Suprapubic skin (tissue), 4 donors: ENCODE measurements at regions not wholly inside any gene's neighbourhood (a gene's known extent, or its start where the extent isn't known, plus 50 kb on each side); places are given as distances from the start of the nearest gene placed in this dataset.
"Not testable (repeated sequence)": the region's sequence is repeated elsewhere in the genome, so short reads cannot be mapped to it uniquely, and the experiment has no call there.

ENCODE experiments used
- DNase-seq, 2 donors: peaks; one replicate each; pipeline ENCODE4 v3.0.0-alpha.2; 2019; ENCODE audit warnings: low spot score in 2 of 2
- H3K27ac ChIP-seq: fragments of 200-600 bp; sonication (generic); one replicate; pipeline ENCODE4 v1.5.1; 2019
- H3K27me3 ChIP-seq: fragments of 200-600 bp; sonication (generic); one replicate; pipeline ENCODE4 v1.5.1; 2019
- H3K36me3 ChIP-seq: fragments of 200-600 bp; sonication (generic); one replicate; pipeline ENCODE4 v1.5.1; 2019
- H3K4me1 ChIP-seq: fragments of 200-600 bp; sonication (generic); one replicate; pipeline ENCODE4 v1.5.1; 2019
- H3K4me3 ChIP-seq: fragments of 200-600 bp; sonication (generic); one replicate; pipeline ENCODE4 v1.5.1; 2019; ENCODE audit warnings: mild to moderate bottlenecking
- H3K9me3 ChIP-seq: fragments of 200-600 bp; sonication (generic); one replicate; pipeline ENCODE4 v1.5.1; 2019
- CTCF ChIP-seq, 2 donors: fragments of 200-600 bp in 1 of 2; fragments of 450-650 bp in 1 of 2; sonication (generic) in 1 of 2; IDR thresholded peaks; one replicate each; pipeline ENCODE4 v1.5.1; 2016 to 2019; ENCODE audit warnings: antibody characterized with exemption in 2 of 2, mild to moderate bottlenecking in 1 of 2, moderate library complexity in 1 of 2
- EP300 ChIP-seq: sonication (generic); formaldehyde crosslinking; IDR thresholded peaks from one replicate; pipeline ENCODE4 v1.6.1; 2017; ENCODE audit warnings: antibody characterized with exemption
- POLR2A ChIP-seq, 2 donors: fragments of 450-650 bp; IDR thresholded peaks; one replicate each; pipeline ENCODE4 v1.6.1; 2017; ENCODE audit warnings: antibody characterized with exemption in 2 of 2, mild to moderate bottlenecking in 2 of 2, moderate library complexity in 2 of 2
- POLR2AphosphoS5 ChIP-seq, 3 donors: sonication (generic); formaldehyde crosslinking; IDR thresholded peaks; one replicate each; pipeline ENCODE4 v1.6.1; 2017; ENCODE audit warnings: antibody characterized with exemption in 3 of 3
- WGBS: methylation state at CpG from one replicate; pipeline ENCODE4 v1.1.5; 2018; 5-methylcytosine and 5-hydroxymethylcytosine counted together

GRCh38 chr3:36065321-36065720 is 315.0 kb upstream of the STAC start:
- Histone ChIP-seq H3K9me3 (no peaks in the 10 kb centered on the region), H3K4me3 (no peak overlapping the region), H3K27me3 (no peaks in the 10 kb centered on the region), H3K4me1 (no peaks in the 10 kb centered on the region), H3K27ac (no peak overlapping the region), H3K36me3 (no peaks in the 10 kb centered on the region)
- WGBS = 84% methylated on average over 2 of the region's 2 CpGs
- no peak for DNase-seq
- no peak for TF ChIP-seq POLR2AphosphoS5 (IDR thresholded peaks at IDR 0.05)
- TF ChIP-seq CTCF (IDR thresholded peaks at IDR 0.05) = no peak
- TF ChIP-seq EP300 = no peak
- no peak for TF ChIP-seq POLR2A (IDR thresholded peaks at IDR 0.05)

- no peaks in the 10 kb centered on the region for H3K36me3 ChIP-seq
- H3K9me3 ChIP-seq = no peaks in the 10 kb centered on the region
- no peak for DNase-seq
- no peak overlapping the region for H3K27ac ChIP-seq
- no peaks in the 10 kb centered on the region for H3K27me3 ChIP-seq
- no peak overlapping the region for H3K4me3 ChIP-seq
- TF ChIP-seq POLR2AphosphoS5 (IDR thresholded peaks at IDR 0.05) (no peak), POLR2A (IDR thresholded peaks at IDR 0.05) (no peak), CTCF (IDR thresholded peaks at IDR 0.05) (no peak), EP300 (no peak)
- H3K4me1 ChIP-seq = no peaks in the 10 kb centered on the region
- 75% methylated on average over 3 of the region's 3 CpGs for whole genome bisulfite sequencing
Observed at GRCh38 chr3:36075491-36075890, 304.8 kb upstream of the STAC start.

GRCh38 chr3:36077320-36077719 is 303.0 kb upstream of the STAC start:
- no peak for DNase-seq
- H3K4me1 ChIP-seq = no peaks in the 10 kb centered on the region
- H3K27ac ChIP-seq = no peak overlapping the region
- H3K9me3 ChIP-seq = no peaks in the 10 kb centered on the region
- no peaks in the 10 kb centered on the region for H3K36me3 ChIP-seq
- no peaks in the 10 kb centered on the region for H3K27me3 ChIP-seq
- 78% methylated on average over 5 of the region's 5 CpGs for WGBS
- TF ChIP-seq EP300 (no peak), POLR2AphosphoS5 (IDR thresholded peaks at IDR 0.05) (no peak), CTCF (IDR thresholded peaks at IDR 0.05) (no peak), POLR2A (IDR thresholded peaks at IDR 0.05) (no peak)
- no peak overlapping the region for H3K4me3 ChIP-seq

- H3K36me3 ChIP-seq, H3K9me3 ChIP-seq, H3K4me1 ChIP-seq, DNase-seq, H3K4me3 ChIP-seq, H3K27me3 ChIP-seq, H3K27ac ChIP-seq: not testable (repeated sequence)
- 92% methylated on average over 12 of the region's 12 CpGs for WGBS
Observed at GRCh38 chr3:36082958-36083357, 297.3 kb upstream of the STAC start.

GRCh38 chr3:36095238-36095637 is 285.1 kb upstream of the STAC start:
- WGBS = 83% methylated on average over 3 of the region's 3 CpGs

GRCh38 chr3:36097209-36097608 is 283.1 kb upstream of the STAC start:
- no peaks in the 10 kb centered on the region for H3K4me1 ChIP-seq
- DNase-seq = no peak
- TF ChIP-seq EP300 (no peak), POLR2A (IDR thresholded peaks at IDR 0.05) (no peak), POLR2AphosphoS5 (IDR thresholded peaks at IDR 0.05) (no peak), CTCF (IDR thresholded peaks at IDR 0.05) (no peak)
- no peaks in the 10 kb centered on the region for H3K9me3 ChIP-seq
- H3K4me3 ChIP-seq = no peak overlapping the region
- H3K27ac ChIP-seq = no peak overlapping the region
- WGBS = 78% methylated on average over 2 of the region's 2 CpGs
- no peaks in the 10 kb centered on the region for H3K27me3 ChIP-seq
- no peaks in the 10 kb centered on the region for H3K36me3 ChIP-seq

More at GRCh38 chr3:36095238-36095637, 285.1 kb upstream of the STAC start:
- H3K27me3 ChIP-seq = no peaks in the 10 kb centered on the region
- no peak for DNase-seq
- TF ChIP-seq POLR2A (IDR thresholded peaks at IDR 0.05) (no peak), POLR2AphosphoS5 (IDR thresholded peaks at IDR 0.05) (no peak)
- H3K9me3 ChIP-seq = no peaks in the 10 kb centered on the region
- no peaks in the 10 kb centered on the region for H3K4me1 ChIP-seq
- no peak overlapping the region for H3K4me3 ChIP-seq
- H3K36me3 ChIP-seq = no peaks in the 10 kb centered on the region
- H3K27ac ChIP-seq = no peak overlapping the region
